ENCODE measurements at regions not wholly inside any gene's neighbourhood (a gene's known extent, or its start where the extent isn't known, plus 50 kb on each side); places are given as distances from the start of the nearest gene placed in this dataset.

GRCh38 chr6:139778688-139779087 is 404.2 kb upstream of the CITED2 start:
- Mint-ChIP-seq H3K27me3 (ENCODE audit: low read depth) (no peaks in the 10 kb centered on the region), H3K36me3 (ENCODE audit: low read depth) (peaks cover 2% of the 10 kb centered on the region), H3K27ac (ENCODE audit: unreplicated experiment) (no peak overlapping the region), H3K9me3 (no peaks in the 10 kb centered on the region), H3K4me3 (no peak overlapping the region), H3K4me1 (peaks cover 48% of the 10 kb centered on the region)
- TF ChIP-seq, protein P1, sequence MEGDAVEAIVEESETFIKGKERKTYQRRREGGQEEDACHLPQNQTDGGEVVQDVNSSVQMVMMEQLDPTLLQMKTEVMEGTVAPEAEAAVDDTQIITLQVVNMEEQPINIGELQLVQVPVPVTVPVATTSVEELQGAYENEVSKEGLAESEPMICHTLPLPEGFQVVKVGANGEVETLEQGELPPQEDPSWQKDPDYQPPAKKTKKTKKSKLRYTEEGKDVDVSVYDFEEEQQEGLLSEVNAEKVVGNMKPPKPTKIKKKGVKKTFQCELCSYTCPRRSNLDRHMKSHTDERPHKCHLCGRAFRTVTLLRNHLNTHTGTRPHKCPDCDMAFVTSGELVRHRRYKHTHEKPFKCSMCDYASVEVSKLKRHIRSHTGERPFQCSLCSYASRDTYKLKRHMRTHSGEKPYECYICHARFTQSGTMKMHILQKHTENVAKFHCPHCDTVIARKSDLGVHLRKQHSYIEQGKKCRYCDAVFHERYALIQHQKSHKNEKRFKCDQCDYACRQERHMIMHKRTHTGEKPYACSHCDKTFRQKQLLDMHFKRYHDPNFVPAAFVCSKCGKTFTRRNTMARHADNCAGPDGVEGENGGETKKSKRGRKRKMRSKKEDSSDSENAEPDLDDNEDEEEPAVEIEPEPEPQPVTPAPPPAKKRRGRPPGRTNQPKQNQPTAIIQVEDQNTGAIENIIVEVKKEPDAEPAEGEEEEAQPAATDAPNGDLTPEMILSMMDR (conservative IDR thresholded peaks at IDR 0.05) = no peak
- no peak for DNase-seq (ENCODE audit: low read depth, low spot score)

GRCh38 chr6:139778106-139778505 is 403.7 kb upstream of the CITED2 start:
- Mint-ChIP-seq H3K4me3 (peak overlapping the region; percentile 39), H3K36me3 (ENCODE audit: low read depth) (peaks cover 2% of the 10 kb centered on the region), H3K9me3 (no peaks in the 10 kb centered on the region), H3K27ac (ENCODE audit: unreplicated experiment) (peak overlapping the region; percentile 88), H3K4me1 (peaks cover 48% of the 10 kb centered on the region), H3K27me3 (ENCODE audit: low read depth) (no peaks in the 10 kb centered on the region)
- TF ChIP-seq, protein P1 (conservative IDR thresholded peaks at IDR 0.05) = no peak
- no peak for DNase-seq (ENCODE audit: low read depth, low spot score)

GRCh38 chr6:139777202-139777970 is 402.9 kb upstream of the CITED2 start:
- no peak for DNase-seq (ENCODE audit: low read depth, low spot score)
- Mint-ChIP-seq H3K36me3 (ENCODE audit: low read depth) (peaks cover 2% of the 10 kb centered on the region), H3K4me3 (peak overlapping the region; percentile 36), H3K27me3 (ENCODE audit: low read depth) (no peaks in the 10 kb centered on the region), H3K4me1 (peaks cover 48% of the 10 kb centered on the region), H3K9me3 (no peaks in the 10 kb centered on the region), H3K27ac (ENCODE audit: unreplicated experiment) (no peak overlapping the region)
- TF ChIP-seq, protein P1 (conservative IDR thresholded peaks at IDR 0.05) = no peak

GRCh38 chr6:139776041-139776440 is 401.6 kb upstream of the CITED2 start:
- peaks cover 2% of the 10 kb centered on the region for H3K36me3 Mint-ChIP-seq (ENCODE audit: low read depth)
- H3K9me3 Mint-ChIP-seq = no peaks in the 10 kb centered on the region
- peak overlapping the region; percentile 23 for H3K4me3 Mint-ChIP-seq
- DNase-seq (ENCODE audit: low read depth, low spot score) = peak; percentile 12
- no peaks in the 10 kb centered on the region for H3K27me3 Mint-ChIP-seq (ENCODE audit: low read depth)
- TF ChIP-seq, protein P1 (conservative IDR thresholded peaks at IDR 0.05) = no peak
- H3K4me1 Mint-ChIP-seq = peaks cover 57% of the 10 kb centered on the region
- H3K27ac Mint-ChIP-seq (ENCODE audit: unreplicated experiment) = peak overlapping the region; percentile 83

- H3K27ac Mint-ChIP-seq (ENCODE audit: unreplicated experiment) = no peak overlapping the region
- TF ChIP-seq, protein P1 (conservative IDR thresholded peaks at IDR 0.05) = no peak
- DNase-seq (ENCODE audit: low read depth, low spot score) = no peak
- peaks cover 31% of the 10 kb centered on the region for H3K4me1 Mint-ChIP-seq
- no peaks in the 10 kb centered on the region for H3K27me3 Mint-ChIP-seq (ENCODE audit: low read depth)
- H3K9me3 Mint-ChIP-seq = no peaks in the 10 kb centered on the region
- H3K36me3 Mint-ChIP-seq (ENCODE audit: low read depth) = no peaks in the 10 kb centered on the region
- no peak overlapping the region for H3K4me3 Mint-ChIP-seq
Measured at GRCh38 chr6:139768196-139768595, 393.7 kb upstream of the CITED2 start.

Data from neural crest cell (in vitro differentiated cells).